Esophagus mucosa (tissue), 1 donor: ENCODE measurements at regions not wholly inside any gene's neighbourhood (a gene's known extent, or its start where the extent isn't known, plus 50 kb on each side); places are given as distances from the start of the nearest gene placed in this dataset.

Experiments
- ATAC-seq: fragments of 200-7000 bp; cut with Tn5 transposase; one replicate; pipeline ENCODE4 v1.9.1; 2020
- donor health status: DM: yes; HTN: yes; CAD: no.

DNA sequence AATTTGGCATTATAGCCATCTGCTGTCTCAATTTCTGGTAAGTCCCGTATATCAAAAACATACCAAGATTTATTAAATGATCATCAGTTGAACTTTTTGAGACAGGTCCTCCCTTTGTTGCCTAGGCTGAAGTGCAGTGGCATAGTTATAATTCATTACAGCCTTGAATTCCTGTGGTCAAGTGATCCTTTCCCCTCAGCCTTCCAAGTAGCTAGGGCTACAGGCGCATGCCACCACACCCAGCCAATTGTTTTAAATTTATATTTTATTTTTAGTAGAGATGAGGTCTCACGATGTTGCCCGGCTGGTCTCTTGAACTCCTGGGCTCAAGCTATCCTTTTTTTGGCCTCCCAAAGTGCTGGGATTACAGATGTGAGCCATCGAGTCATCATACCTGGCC, 418.9 kb downstream of the ARHGEF28 start:
- ATAC-seq, result no peak

DNA sequence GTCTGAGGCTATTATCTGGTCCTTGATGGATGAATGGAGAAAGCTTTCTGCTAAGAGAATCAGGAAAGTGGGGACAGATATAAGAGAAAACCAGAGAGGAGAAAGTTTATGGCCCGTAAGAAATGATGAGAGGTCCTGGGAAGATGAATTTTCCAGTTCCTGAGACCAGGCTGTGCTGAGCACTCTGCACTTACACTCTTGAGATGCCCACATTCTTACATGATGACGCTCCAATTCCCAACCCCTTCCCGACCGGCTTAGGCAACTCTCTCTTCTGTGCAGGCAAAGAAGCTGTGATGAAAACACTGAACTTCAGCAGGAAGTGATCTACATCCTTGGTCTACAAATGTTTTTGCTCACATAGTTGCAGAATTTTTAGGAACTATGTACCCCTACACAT, 417.0 kb downstream of the ARHGEF28 start:
- ATAC-seq, result no peak

DNA sequence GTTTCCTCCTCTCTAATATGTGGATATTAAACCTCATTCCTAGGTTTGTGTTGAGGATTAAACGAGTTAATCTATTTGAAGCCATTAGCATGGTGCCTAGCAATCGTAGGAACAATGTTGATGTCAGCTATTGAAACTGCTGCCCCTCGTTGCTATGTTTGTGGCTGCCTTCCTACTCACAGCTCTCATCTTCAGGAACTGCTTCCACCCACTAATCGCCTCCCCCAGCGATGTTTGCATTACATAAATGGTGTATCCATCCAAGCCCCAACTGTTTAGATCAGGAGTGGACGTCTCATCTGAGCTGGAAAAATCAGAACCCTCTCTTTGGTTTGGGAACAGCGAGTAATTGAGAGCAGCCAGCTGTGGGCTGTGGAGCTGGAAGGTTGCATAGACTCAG, 416.6 kb downstream of the ARHGEF28 start:
- ATAC-seq, result no peak

DNA sequence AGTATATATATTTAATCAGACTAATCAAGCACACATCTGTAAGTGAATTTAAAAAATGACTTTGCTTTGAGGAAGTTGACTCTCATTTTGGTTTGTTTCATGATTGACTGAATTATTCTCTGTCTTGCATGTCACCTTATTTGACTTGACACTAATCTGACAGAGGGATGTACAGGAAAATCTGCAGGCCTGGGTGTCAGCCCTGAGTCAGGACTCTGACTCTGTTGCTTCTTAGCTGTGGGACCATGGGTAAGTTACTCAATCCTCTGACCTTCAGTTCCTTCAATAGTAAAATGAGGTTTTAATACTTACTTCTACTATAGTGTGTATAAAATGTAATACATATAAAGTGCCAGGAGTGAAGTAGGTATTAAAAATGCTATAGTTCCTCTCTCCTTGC, 415.9 kb downstream of the ARHGEF28 start:
- ATAC-seq, result no peak

DNA sequence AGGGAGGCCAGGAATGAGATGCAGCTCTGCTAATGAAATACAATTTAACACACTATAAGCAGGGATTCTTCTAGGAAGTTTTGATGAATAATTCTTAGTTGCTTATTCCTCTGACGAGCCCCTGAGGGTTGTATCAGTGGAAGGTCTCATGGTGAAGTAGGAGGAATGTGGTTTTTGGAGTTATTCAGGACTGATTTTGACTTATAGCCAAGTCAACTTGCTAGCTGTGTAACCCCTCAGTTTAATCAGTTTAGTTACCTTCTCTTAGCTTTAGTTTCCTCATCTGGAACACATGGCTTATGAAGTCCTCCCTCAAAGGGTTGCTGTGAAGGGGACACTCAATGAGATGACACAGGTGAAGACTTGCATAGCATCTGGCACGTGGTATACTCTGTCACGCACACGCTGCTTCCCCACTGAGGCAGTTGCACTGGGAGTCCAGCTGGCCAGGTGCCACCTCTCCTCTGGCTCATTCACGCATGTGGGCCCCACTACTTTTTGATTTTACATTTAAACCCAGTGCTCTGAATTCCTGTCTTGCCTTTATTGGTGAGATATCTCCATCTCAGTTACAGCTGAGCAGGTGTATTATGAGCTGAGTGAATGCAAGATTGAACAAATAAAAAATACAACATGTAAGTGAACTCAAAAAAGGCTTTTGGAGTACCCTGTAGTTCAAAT, 415.0 kb downstream of the ARHGEF28 start:
- no peak for ATAC-seq

DNA sequence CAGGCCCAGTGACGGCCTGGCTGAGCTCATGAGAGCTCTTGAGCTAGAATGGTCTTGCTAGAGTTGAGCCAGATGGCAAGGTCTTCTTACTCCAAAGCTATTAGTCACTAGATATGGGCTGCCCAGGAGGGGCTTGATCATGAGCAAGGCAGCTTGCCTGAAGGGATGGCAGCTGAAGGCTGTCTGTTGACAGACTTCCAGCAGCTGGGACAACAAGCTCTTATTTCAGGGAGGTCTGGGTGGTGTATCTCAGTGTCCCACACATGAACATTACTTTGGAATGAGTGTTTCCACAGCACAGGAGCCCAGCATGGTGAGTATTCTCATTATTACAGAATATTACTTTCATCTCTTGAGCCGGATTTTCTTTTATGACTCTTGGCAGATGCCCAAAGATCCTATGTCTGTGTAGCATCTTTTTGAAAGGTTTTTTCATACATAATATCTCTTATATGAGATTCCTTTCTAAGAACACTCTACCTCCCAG, 414.1 kb downstream of the ARHGEF28 start:
- no peak for ATAC-seq

DNA sequence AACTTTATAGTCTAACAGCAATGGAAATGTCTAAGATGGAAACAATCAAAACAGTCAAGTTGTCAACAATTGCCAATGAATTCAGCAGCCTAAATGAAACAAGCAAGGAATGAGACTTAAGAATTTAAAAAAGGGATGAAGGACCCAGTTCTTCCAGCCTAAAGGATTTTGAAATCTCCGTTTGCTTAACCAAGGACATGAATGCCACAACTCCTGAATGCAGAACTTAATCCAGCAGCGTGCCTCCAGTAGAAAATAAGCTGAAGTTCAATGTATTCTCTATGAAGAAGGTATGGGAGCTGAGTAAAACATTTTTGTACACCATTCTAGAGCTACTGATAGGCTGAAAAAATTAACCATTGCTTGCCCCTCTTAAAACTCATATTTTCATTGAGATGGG, 411.3 kb downstream of the ARHGEF28 start:
- ATAC-seq, result no peak

DNA sequence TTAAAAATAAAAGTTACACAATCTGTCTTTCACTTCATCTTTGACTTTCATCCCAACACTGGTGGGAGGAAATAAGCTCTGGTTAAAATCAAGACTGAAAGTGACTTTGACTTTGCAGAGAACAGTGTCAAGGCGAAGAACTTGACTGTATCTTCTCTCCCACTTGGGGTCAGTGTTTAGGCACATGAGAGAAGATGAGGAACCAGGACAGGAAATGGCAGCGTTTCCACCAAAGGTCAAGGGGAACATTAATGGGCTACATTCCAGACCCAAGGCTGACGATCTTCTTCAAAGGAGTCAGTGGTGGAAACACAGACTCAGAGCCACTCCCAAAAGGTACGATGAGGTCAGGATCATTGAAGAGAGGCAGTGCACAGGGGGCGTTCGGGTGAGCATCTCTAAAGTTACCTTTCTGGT, 409.5 kb downstream of the ARHGEF28 start:
- ATAC-seq, result peak; percentile 41

DNA sequence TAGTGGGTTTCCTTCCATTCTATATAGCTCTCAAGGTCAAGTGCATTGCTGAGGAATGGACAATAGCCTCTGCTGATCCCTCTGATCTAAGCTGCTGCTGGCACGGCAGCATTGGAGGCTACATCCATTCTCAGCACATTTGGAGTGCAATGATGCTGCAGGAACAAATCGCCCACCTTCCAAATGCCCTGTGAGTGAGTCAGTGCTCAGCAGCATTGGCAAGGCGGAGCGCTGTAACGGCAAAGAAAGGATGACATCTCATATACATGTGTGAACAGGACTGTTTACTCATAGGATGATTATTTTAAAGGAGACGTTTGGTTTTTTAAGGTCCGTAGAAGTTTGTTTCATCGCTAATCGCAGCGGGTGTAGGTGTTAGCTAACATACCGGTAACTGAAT, 408.7 kb downstream of the ARHGEF28 start:
- ATAC-seq, result peak; percentile 95

DNA sequence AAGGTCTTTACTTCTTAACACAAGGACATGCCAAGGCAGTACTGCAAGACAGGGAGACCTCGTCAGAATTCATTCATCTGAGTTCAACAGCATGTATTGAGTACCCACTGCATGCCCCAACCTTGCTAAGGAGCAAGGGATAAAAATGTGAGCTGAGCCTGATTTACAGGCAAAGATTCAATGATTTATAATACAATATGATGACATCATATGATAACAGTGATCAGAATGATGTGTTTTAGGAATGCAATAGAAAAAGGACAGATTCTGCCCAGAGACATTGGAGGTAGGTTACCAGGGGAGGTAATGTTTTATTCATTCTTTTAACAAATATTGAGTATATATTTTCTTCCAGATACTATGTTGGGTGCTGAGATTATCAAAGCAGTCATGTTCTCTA, 406.6 kb downstream of the ARHGEF28 start:
- no peak for ATAC-seq

DNA sequence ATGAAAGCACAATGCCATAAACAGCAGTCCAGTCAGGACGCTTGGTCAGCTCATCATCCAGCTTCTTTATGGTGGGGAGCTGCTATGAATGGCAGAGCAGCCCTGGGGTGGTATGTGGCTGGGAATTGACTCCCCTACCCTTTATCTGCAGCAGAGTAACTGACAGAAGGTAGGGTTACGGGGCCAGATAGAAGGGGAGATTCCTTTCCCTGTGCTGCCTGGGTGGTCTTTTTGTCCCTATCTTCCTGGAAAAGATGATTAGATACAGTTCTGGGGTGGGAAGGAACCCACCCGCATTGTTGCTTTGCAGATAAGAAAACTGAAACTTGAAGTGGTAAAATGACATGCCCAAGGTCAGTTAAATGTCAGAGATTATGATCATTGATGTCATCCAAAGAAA, 405.5 kb downstream of the ARHGEF28 start:
- no peak for ATAC-seq

DNA sequence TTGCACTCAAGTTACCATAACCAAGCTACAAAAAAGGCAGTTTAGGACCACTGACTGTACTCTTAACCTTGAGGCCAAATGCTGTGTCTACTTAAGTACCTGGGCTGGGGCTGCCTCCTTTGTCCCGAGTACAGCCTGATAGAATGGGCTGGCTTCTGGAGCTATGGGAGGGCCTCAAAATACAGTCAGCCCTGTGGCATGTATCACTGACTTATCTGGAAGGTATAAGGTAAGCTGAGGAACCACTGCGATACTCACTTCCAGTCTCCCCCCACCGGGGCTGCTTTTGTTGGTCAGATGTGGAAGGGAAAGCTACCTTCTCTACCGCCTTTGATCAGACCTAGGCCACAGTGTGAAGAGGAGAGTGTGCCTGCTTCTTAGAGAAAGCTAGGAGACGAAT, 404.8 kb downstream of the ARHGEF28 start:
- ATAC-seq, result no peak

DNA sequence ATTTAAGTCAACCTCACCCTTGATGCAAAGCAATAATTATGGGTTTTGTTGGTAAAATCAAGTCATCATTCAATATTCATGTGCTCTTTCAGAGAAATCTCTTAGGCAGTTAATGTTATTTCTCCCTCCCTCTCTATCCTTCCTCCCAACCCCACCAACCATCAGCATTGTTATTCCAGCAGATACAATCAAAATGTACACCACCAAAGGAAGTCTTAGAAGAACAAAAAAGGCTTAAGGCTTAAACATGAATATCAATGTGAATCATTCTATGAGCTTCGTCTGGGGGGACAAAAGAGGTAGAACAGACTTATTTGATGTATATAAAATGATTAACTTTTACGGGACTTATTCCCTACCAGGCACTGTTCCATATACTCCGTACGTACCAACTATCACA, 404.4 kb downstream of the ARHGEF28 start:
- ATAC-seq, result no peak

DNA sequence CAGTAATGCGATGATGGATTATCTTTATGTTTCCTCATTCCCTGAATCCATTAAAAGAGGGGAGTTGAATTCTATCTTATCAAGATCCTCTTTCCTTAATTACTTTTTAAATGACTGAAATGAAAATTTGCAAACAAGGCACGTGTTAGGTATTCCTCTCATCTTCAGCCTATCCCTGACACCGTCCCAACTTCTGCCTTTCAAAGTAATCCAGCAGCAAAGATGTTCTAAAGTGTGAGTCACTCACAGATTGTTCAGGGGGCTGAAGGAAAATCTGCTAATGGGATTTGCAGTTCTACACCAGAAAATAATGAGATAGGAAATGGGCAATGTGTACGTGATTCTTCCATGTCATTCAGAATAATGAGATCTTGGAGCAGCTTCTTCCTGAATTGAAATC, 403.0 kb downstream of the ARHGEF28 start:
- ATAC-seq, result no peak

DNA sequence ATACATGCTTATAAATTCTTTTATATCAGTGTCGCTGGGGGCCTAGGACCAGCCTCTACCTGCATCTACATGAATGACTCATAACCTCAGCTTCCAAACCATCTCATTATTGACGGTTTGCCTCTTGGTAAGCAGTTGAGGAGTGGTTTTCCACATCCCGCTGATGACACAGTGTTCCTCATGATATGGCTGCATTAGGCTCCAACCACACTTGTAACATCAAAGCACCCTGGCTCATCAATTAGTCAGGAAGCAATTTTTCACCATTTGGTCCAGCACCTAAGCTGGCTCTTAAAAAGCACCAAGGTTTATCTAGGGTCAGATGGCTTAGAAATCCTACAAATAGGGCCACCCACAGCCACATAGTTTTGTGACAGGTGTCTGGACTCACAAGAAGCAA, 402.4 kb downstream of the ARHGEF28 start:
- ATAC-seq, result peak; percentile 38

DNA sequence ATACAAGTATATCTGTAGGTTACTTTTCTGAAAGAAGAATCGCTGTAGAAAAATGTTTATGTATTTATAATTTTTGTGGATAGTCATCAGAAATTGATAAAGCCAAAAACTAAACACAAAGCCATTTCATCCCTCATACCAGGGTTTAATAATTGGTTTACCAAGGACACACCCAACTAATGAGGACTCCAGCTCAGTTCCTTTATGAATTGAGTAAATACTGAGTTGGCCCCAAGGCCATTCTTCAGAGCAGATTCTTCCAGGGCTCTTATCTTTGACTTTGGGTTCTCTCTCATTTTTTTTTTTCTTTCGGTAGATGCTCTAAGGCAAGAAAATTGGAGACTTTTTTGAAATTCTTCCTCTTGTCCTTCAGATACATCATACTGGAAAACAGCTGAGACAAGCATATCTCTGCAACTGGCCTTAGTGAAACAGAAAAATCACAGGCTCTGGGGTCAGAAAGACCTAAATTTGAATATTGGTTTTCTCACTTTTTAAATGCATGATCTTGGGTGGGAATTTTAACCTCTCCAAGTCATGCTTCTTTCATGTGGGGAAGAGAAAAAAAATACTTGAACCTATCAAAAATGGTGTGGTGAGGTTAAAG, 401.8 kb downstream of the ARHGEF28 start:
- ATAC-seq, result no peak

DNA sequence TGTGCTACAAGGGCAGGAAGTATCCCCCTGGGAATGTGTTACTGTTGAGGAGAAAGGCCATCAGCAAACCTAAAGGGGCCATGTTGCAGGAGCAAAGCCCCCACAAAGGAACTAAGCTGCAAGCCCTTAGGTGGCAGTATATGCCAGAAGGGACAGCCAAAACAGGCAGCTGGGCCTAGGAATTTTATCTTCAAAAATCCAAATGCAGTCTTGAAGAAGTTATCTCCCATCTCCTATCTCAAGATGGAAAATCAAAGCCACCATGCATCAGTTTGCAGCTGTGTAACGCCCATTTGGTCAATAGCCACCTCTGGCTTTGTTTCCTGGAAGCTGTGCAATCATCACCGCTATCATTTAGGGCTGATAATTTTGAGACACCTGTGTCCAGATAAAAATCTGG, 400.3 kb downstream of the ARHGEF28 start:
- ATAC-seq, result no peak

DNA sequence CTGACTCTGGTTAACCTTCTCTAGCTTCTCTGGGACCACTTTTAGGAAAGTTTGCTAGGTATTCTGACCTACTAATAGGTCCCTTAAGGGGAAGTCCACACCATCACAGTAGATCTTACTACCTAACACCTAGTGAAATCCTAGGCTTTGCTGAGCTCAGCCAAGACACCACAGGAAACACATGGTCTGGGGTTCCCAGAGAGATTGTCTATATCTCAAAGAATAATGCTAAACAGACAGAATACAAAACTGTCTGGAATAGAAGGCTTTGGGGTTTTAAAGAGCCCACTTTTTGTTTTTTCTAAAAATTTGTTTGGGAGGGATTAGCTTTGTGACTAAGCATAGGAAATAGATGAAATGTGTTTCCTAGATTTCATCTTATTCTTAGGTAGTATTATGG, 395.1 kb downstream of the ARHGEF28 start:
- no peak for ATAC-seq

DNA sequence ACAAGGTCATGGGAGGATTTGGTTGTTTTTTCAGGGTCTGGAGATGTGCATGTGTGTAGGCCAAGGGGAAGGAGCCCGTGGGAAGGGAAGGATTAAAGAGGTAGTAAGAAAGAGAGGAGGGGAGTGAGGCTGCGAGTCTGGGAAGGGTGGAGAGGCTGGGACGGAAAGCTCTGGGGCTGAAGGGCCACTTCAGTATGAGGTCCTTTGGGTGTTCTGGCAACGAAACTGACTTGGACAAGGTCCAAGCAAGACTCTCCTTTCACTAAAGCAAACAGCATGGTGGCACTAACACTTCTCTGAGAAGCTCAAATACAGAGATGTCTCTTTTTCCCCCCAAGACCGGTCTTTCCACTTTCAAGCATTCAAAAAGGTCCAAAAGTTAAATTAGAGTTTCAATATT, 394.5 kb downstream of the ARHGEF28 start:
- no peak for ATAC-seq

DNA sequence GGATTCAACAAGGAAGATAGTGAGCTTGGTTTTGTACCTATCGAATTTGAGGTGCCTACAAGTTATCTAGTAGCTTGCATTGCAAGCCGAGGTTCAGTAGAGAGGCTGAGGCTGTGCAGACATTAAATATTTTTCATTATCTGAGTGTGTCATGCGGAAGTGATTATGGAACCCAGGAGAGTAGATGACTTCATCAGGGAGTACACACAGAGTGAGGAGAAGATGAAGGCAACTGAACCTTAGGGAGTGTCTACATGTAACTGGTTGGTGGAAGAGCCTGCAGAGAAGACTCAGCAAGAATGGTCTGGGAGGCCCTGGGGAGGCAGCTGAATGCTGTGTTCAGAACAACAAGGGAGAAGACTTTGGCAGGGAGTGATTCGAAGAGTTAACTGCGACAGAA, 393.9 kb downstream of the ARHGEF28 start:
- no peak for ATAC-seq

DNA sequence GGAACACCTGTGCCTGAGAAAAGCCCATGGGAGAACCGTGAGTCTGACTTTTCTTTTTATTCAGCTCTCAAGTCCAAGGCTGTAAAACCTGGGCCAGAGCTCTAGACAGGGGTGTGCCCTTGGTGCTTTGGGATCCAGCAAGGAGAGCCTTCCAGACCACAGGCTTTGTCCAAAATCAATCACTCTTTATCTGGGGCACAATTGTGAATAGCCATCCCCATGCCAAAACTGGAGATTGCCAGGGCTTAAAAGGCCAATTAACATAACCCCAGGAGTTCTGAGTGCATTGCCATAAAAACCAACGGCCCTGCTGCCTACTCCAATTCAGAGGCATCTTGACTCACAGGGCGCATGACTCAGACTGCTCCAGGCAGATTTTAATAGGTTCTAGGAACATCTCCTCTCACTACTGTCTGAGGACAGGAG, 391.8 kb downstream of the ARHGEF28 start:
- ATAC-seq, result peak; percentile 84

DNA sequence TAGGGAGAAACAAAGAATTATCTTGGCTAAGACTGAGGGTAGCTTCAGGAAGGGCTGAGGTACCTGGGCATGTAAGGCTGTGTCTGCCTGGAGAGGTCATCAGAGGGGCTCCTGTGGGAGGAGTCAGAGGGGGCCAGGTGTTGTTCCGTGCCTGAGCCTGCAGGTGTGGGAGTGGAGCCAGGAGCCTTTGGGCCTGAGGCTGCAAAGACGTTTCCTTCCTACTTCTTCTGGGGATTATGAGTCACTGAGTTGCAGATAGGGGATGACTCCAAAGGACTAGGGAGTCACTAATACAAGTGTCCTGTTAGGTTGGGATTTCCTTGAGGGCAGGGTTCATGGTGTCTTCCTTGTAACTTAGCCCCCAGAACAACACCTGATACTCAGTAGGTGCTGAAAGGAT, 391.1 kb downstream of the ARHGEF28 start:
- peak; percentile 81 for ATAC-seq

DNA sequence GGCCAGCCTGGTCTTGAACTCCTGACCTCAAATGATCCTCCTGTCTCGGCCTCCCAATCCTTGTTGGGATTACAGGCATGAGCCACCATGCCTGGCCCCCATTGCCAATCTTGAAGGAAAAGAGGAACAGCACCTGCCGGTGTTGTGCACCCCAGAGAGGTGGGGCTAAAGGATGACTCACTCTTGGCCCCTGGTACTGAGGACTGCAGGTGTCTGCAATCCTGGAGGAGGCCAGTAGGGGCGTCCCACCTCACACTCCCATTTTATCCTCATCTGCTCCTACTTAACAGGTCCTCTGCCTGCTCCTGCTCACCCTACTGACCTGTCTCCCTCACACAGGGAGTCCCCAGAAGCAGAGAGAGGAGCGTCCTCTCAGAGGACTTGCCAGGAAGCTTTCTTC, 390.4 kb downstream of the ARHGEF28 start:
- peak; percentile 26 for ATAC-seq

DNA sequence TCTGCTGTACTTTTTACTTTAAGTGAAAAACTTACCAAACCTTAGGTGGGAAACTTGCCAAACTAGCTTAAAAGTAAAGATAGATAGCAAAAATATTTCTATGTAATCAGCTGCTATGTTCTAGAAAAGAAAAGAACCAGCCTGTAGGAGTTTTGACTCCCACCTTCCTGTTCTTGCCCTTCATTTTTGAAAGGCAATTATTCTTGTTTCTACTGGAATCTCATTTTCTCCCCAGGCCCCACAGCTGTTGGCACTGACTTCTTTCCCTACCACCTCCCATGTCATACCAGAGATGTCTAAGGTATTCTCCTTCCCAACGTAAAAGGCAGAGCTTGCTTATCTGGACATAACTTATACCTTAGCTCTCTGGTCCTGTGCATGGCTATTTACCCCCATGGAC, 389.7 kb downstream of the ARHGEF28 start:
- no peak for ATAC-seq

DNA sequence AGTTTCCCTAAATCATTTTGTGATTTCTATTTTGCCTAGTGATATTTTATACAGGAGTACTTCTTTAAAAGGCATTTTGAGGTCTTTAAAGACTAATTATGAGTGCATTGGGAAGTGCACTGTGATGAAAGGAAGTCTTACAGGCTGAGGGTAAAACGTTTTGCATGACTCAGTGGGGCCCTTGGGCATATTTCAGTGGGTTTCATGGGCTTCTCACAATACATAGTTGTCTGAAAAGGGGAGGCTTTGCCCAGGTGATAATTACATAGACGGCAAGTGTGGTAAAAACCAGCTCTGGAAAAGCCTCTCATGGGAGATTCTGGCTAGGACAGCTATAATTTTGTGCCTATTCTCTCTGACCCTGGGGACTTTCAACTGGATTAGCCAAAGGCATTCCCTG, 387.2 kb downstream of the ARHGEF28 start:
- ATAC-seq, result no peak
